ENCODE measurements at regions not wholly inside any gene's neighbourhood (a gene's known extent, or its start where the extent isn't known, plus 50 kb on each side); places are given as distances from the start of the nearest gene placed in this dataset.

DNA sequence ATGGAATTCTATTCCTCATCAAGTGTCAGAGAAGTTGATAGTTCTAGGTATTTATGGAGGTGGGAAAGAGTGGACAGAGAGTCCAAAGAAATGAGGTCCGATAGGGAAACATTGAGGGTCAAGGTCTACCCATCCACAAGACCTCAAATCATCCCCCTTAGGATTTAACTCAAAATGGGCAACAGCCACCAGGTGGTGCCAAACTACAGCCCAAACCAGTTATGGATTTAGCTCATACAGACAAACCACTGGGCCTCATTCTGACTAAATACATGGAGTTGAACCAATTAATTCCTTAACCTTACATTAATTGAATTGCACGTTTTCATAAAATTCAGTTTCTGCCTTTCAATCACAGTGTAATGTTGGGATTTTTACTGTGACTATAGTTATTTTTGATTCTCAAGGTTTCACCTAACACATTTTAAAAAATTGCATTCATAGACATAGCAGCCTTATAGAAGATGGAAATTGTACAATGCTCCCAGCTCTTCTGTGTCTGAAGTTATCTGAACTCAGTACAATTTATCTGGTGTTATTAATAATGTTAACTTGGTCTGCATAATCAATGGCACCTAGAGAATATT, 98.2 kb upstream of the HNMT start:
- Mint-ChIP-seq H3K36me3 (ENCODE audit: low read depth) (no peaks in the 10 kb centered on the region), H3K4me1 (ENCODE audit: low read depth) (no peaks in the 10 kb centered on the region), H3K27me3 (peaks cover 2% of the 10 kb centered on the region), H3K27ac (no peak overlapping the region), H3K9me3 (no peaks in the 10 kb centered on the region), H3K4me3 (no peak overlapping the region)
- ATAC-seq (no peak), DNase-seq (peak; percentile 72)
- POLR2A ChIA-PET = no interaction called here
- intact Hi-C loops (cut with micrococcal nuclease) = loop anchor here (2.0 kb wide), 1 partner anchor 961 kb away; no protein-coding TSS in a partner anchor
- CTCF ChIA-PET = interaction anchor here (0.6 to 2.2 kb wide), 9 partner anchors 9 to 964 kb away, joined by 3 to 18 read pairs (median 4); no protein-coding TSS in a partner anchor
- TF ChIP-seq, protein P1, sequence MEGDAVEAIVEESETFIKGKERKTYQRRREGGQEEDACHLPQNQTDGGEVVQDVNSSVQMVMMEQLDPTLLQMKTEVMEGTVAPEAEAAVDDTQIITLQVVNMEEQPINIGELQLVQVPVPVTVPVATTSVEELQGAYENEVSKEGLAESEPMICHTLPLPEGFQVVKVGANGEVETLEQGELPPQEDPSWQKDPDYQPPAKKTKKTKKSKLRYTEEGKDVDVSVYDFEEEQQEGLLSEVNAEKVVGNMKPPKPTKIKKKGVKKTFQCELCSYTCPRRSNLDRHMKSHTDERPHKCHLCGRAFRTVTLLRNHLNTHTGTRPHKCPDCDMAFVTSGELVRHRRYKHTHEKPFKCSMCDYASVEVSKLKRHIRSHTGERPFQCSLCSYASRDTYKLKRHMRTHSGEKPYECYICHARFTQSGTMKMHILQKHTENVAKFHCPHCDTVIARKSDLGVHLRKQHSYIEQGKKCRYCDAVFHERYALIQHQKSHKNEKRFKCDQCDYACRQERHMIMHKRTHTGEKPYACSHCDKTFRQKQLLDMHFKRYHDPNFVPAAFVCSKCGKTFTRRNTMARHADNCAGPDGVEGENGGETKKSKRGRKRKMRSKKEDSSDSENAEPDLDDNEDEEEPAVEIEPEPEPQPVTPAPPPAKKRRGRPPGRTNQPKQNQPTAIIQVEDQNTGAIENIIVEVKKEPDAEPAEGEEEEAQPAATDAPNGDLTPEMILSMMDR (IDR thresholded peaks at IDR 0.05) = peak; percentile 63

DNA sequence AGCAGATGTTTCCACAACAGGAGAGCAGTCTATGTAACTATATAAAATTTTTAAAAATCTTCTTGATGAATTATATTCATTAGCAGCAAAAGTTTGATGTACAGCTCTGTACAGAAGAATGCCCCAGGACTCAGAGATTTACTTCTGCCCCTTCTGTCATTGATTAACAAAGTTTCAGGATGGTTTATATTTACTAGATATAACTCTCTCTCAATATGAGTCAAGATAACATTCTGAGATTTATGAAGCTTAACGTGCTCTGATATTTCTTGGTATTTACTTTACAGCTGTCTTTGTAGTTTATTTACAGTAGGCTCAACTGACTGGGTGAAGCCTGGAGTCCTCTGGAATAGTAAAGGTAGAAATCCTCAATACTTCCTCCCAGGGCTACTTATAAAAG, 93.6 kb upstream of the HNMT start:
- ChIA-PET CTCF (interaction anchor here (1.2 kb wide), 1 partner anchor 219 kb away, joined by 3 read pairs; no protein-coding TSS in a partner anchor), POLR2A (no interaction called here)
- intact Hi-C loops (cut with micrococcal nuclease) = no loop called here
- no peaks in the 10 kb centered on the region for H3K4me1 Mint-ChIP-seq (ENCODE audit: low read depth)
- H3K27me3 Mint-ChIP-seq = no peaks in the 10 kb centered on the region
- H3K4me3 Mint-ChIP-seq = no peak overlapping the region
- no peak overlapping the region for H3K27ac Mint-ChIP-seq
- no peak for ATAC-seq
- no peaks in the 10 kb centered on the region for H3K9me3 Mint-ChIP-seq
- no peak for DNase-seq
- TF ChIP-seq, protein P1 (IDR thresholded peaks at IDR 0.05) = no peak
- no peaks in the 10 kb centered on the region for H3K36me3 Mint-ChIP-seq (ENCODE audit: low read depth)

DNA sequence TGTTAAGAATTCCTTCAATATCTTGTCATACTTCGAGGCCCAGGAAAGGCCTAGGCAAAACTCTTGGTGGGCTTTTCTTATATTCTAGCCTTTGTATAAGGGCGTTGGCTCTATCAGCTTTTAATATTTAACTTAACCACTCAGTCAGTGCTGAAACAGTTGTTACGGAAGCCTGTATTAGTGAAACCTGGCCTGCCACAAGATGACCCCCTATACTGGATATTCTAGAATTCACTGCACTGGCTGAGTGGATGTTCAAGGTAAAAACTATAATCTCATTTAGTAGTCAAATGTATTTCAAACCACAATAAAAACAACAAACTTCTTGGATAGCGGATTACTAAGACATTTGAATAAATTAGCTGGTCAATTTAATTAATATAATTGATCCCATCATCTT, 91.7 kb upstream of the HNMT start:
- POLR2A ChIA-PET = no interaction called here
- H3K4me1 Mint-ChIP-seq (ENCODE audit: low read depth) = no peaks in the 10 kb centered on the region
- no peaks in the 10 kb centered on the region for H3K27me3 Mint-ChIP-seq
- intact Hi-C loops (cut with micrococcal nuclease) = no loop called here
- ATAC-seq (no peak), DNase-seq (no peak)
- H3K9me3 Mint-ChIP-seq = no peaks in the 10 kb centered on the region
- H3K36me3 Mint-ChIP-seq (ENCODE audit: low read depth) = no peaks in the 10 kb centered on the region
- no peak overlapping the region for H3K27ac Mint-ChIP-seq
- CTCF ChIA-PET = no interaction called here
- TF ChIP-seq, protein P1 (IDR thresholded peaks at IDR 0.05) = no peak
- no peak overlapping the region for H3K4me3 Mint-ChIP-seq

DNA sequence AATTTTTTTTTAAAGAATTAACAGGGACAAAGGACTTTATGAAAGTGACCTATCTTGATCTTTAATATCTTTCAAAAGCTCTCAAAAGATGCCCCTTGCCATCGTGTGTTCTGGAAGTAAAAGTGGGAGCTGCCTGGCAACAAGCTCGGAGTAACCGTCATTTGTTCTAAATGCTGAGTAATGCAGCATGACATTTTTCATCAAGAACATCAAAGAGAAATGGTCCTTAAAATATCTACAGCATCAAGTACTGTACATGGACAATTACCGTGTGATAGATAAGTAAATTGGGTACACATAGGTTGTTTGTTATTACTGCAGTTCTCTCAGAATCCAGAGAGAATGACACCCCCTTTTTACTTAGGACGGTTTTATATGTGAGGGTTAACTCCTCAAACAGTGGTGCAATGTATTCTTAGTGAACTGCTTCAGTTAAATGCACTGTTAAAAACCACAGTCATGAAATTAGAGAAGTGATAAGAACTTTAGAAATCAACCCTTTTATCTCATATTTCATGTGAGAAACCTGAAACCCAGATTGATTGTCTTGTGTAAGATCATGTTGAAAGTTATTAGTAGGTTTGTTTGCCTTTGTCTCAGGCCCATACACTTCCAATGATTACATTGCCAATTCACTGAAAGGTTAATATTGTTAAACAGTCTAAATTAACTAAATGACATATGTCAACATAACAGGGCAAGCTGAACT, 90.6 kb upstream of the HNMT start:
- TF ChIP-seq, protein P1 (IDR thresholded peaks at IDR 0.05) = no peak
- H3K27ac Mint-ChIP-seq = no peak overlapping the region
- H3K4me1 Mint-ChIP-seq (ENCODE audit: low read depth) = no peaks in the 10 kb centered on the region
- no peaks in the 10 kb centered on the region for H3K27me3 Mint-ChIP-seq
- POLR2A ChIA-PET = no interaction called here
- ATAC-seq (no peak), DNase-seq (no peak)
- no peak overlapping the region for H3K4me3 Mint-ChIP-seq
- H3K36me3 Mint-ChIP-seq (ENCODE audit: low read depth) = no peaks in the 10 kb centered on the region
- intact Hi-C loops (cut with micrococcal nuclease) = no loop called here
- H3K9me3 Mint-ChIP-seq = no peaks in the 10 kb centered on the region
- CTCF ChIA-PET = no interaction called here

DNA sequence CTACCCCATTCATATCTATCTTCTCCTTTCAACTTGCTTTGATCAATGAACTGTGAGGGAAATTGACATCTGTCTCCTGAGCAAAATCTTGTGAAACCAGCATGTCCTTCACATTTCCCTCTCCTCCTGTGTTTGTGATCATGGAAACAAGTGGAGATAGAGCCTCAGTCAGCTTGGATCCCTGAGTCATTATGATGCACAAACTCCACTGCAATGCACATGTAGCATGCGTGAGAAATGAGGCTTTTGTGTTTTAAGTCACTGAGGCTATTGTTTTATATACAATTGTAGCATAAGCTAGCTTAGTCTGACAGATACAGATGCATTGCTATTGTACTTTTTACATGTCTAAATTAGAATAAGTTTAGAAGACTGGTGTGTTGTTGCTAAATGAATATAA, 85.2 kb upstream of the HNMT start:
- Mint-ChIP-seq H3K27me3 (no peaks in the 10 kb centered on the region), H3K36me3 (ENCODE audit: low read depth) (no peaks in the 10 kb centered on the region), H3K4me3 (no peak overlapping the region), H3K27ac (no peak overlapping the region), H3K4me1 (ENCODE audit: low read depth) (no peaks in the 10 kb centered on the region), H3K9me3 (no peaks in the 10 kb centered on the region)
- ATAC-seq (no peak), DNase-seq (no peak)
- intact Hi-C loops (cut with micrococcal nuclease) = no loop called here
- ChIA-PET CTCF (no interaction called here), POLR2A (no interaction called here)
- TF ChIP-seq, protein P1 (IDR thresholded peaks at IDR 0.05) = no peak

All from activated CD8-positive, alpha-beta T cell treated with anti-CD3 and anti-CD28 coated beads for 36 hours (primary cell).